Epithelial cell of esophagus (primary cell): ENCODE measurements at regions not wholly inside any gene's neighbourhood (a gene's known extent, or its start where the extent isn't known, plus 50 kb on each side); places are given as distances from the start of the nearest gene placed in this dataset.

Source experiments
- DNase-seq: peaks from one replicate; pipeline ENCODE4 v3.0.0; 2010; ENCODE audit warnings: low read depth
- H3K4me3 ChIP-seq: 2 replicates; pipeline ENCODE4 v1.5.1; 2011; ENCODE audit warnings: mild to moderate bottlenecking, low read length, control low read depth
- CTCF ChIP-seq: IDR thresholded peaks from 2 replicates; pipeline ENCODE4 v1.5.1; 2011; ENCODE audit warnings: low read depth, mild to moderate bottlenecking, low read length, control low read depth, inconsistent platforms; ENCODE audit not compliant: insufficient read depth; ENCODE audit errors: missing control alignments

- TF ChIP-seq CTCF = no peak
- DNase-seq = no peak
Measured at GRCh38 chr16:80294172-80294571, 246.6 kb upstream of the DYNLRB2 start.

DNA sequence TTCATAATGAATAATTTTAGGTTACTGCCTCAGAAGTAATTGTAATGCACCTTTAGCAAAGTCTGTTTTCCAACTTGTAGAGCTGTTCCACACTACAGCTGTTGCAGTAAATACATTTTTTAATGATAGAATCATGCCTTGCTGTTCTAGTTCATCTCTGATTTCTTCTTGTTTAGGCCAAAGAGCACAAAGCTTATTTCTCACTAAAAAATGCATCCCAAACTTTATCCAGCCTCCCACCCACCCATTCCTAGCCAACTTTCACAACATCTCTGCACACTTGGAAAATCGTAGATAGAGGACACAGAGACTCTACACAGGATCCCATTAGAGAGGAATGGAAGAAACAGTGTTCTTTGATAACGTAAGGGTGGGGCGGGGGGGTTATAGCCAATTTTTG is 252.2 kb upstream of the DYNLRB2 start:
- TF ChIP-seq CTCF = no peak
- no peak for DNase-seq
- no peak overlapping the region for H3K4me3 ChIP-seq

More at GRCh38 chr16:80294172-80294571, 246.6 kb upstream of the DYNLRB2 start:
- H3K4me3 ChIP-seq = no peak overlapping the region

DNA sequence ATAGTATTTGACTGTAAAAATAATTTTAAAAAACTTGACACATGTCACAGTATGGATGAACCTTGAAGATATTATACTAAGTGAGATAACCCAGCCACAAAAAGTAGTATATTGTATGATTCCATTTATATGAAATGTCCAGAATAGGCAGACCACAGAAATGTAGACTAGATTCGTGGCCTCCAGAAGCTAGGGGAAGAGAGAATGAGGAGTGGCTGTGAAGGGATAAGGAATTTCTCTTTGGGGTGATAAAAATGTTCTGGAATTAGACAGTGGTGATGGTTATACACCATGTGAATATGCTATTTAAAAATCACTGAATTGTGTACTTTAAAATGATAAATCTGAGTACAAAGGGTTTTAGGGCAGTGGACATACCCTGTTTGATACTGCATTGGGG is 253.1 kb upstream of the DYNLRB2 start:
- TF ChIP-seq CTCF = no peak
- DNase-seq = no peak
- no peak overlapping the region for H3K4me3 ChIP-seq

GRCh38 chr16:80285104-80285503 is 255.7 kb upstream of the DYNLRB2 start:
- DNase-seq = peak; percentile 90
- TF ChIP-seq CTCF = no peak
- no peak overlapping the region for H3K4me3 ChIP-seq

GRCh38 chr16:80283466-80284392 is 257.1 kb upstream of the DYNLRB2 start:
- TF ChIP-seq CTCF = no peak
- no peak for DNase-seq

DNA sequence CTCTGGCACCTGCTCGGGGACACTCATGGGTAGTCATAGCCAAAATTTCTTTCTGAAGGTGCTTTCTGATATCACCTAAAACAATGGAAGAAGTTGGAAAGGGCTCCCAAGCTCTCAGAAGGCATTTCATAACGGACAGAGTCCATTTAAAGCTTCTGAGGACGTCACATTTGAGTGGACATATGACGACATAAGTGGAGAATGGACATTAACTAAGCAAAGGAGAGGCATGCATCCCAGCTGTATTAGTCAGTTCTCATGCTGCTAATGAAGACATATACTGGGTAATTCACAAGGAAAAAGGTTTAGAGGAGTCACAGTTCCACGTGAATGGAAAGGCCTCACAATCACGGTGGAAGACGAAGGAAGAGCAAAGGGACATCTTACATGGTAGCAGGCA is 260.2 kb upstream of the DYNLRB2 start:
- no peak for DNase-seq
- TF ChIP-seq CTCF = no peak
- H3K4me3 ChIP-seq = no peak overlapping the region

More at GRCh38 chr16:80283466-80284392, 257.1 kb upstream of the DYNLRB2 start:
- no peak overlapping the region for H3K4me3 ChIP-seq
